ENCODE measurements at regions not wholly inside any gene's neighbourhood (a gene's known extent, or its start where the extent isn't known, plus 50 kb on each side); places are given as distances from the start of the nearest gene placed in this dataset.

DNA sequence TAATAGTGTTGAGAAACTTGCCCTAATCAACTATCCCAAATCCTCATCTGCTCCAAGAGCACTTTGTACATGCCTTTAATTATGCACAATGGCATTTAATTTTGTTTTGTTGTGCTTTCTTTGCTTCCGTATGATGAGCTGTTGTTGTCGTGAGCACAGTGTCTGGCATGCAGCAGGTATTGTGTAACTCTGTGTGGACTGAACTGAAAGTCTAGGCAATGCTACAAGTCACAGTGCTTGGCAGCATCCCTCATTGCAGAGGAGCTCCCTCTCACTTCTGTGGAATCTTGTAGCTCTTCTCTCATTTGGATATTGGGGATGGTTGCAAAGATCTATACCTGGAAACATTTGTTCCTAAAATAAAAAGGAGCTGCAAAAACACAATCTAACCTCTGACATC is 502.2 kb upstream of the CA10 start:
- TF ChIP-seq, protein P1, sequence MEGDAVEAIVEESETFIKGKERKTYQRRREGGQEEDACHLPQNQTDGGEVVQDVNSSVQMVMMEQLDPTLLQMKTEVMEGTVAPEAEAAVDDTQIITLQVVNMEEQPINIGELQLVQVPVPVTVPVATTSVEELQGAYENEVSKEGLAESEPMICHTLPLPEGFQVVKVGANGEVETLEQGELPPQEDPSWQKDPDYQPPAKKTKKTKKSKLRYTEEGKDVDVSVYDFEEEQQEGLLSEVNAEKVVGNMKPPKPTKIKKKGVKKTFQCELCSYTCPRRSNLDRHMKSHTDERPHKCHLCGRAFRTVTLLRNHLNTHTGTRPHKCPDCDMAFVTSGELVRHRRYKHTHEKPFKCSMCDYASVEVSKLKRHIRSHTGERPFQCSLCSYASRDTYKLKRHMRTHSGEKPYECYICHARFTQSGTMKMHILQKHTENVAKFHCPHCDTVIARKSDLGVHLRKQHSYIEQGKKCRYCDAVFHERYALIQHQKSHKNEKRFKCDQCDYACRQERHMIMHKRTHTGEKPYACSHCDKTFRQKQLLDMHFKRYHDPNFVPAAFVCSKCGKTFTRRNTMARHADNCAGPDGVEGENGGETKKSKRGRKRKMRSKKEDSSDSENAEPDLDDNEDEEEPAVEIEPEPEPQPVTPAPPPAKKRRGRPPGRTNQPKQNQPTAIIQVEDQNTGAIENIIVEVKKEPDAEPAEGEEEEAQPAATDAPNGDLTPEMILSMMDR (IDR thresholded peaks at IDR 0.05), result no peak
- no peak for TF ChIP-seq POLR2A (IDR thresholded peaks at IDR 0.05)
- TF ChIP-seq EP300 (IDR thresholded peaks at IDR 0.05), result no peak
- no peak for TF ChIP-seq POLR2AphosphoS5 (IDR thresholded peaks at IDR 0.05)

All from stomach (tissue), 4 donors.